ENCODE measurements at regions not wholly inside any gene's neighbourhood (a gene's known extent, or its start where the extent isn't known, plus 50 kb on each side); places are given as distances from the start of the nearest gene placed in this dataset.

GRCh38 chr3:59482684-59483083 lies 432.9 kb upstream of the CFAP20DC start (continued):
- TF ChIP-seq REST (IDR thresholded peaks at IDR 0.05; ENCODE audit: unreplicated experiment) (no peak), JUNB (IDR thresholded peaks at IDR 0.05; ENCODE audit: unreplicated experiment) (no peak), CREB1 (CRISPR knock-in tag; IDR thresholded peaks at IDR 0.05; ENCODE audit: low read depth) (no peak), STAT1 (IDR thresholded peaks at IDR 0.05; ENCODE audit: unreplicated experiment) (no peak)

- DNase-seq (ENCODE audit: low spot score) = no peak
- no peak for ATAC-seq
- no peaks in the 10 kb centered on the region for H4K20me1 ChIP-seq (replicated peaks; ENCODE audit: insufficient read depth)
- H3F3A ChIP-seq (replicated peaks; ENCODE audit: low read depth) = no peaks in the 10 kb centered on the region
- Mint-ChIP-seq H3K27me3 (ENCODE audit: insufficient read depth, low read depth, poor library complexity) (no peaks in the 10 kb centered on the region), H3K27ac (no peak overlapping the region), H3K9me3 (no peaks in the 10 kb centered on the region), H3K4me1 (peaks cover 12% of the 10 kb centered on the region), H3K4me3 (no peak overlapping the region), H3K36me3 (ENCODE audit: low read depth) (no peaks in the 10 kb centered on the region)
- no peaks in the 10 kb centered on the region for H3K36me3 ChIP-seq (ENCODE audit: insufficient read depth)
- peaks cover 6% of the 10 kb centered on the region for H3K4me1 ChIP-seq (ENCODE audit: insufficient read depth)
- H2AFZ ChIP-seq = no peak overlapping the region
- H3K4me2 ChIP-seq = no peak overlapping the region
- peaks cover 11% of the 10 kb centered on the region; the same call in 1 of the 2 replicates for H3K9me2 ChIP-seq (ENCODE audit: insufficient read depth)
- H3K27me3 ChIP-seq (ENCODE audit: insufficient read depth) = no peaks in the 10 kb centered on the region
- H3K4me3 ChIP-seq = no peak overlapping the region
- H3K27ac ChIP-seq (ENCODE audit: low read depth) = no peak overlapping the region
- no peaks in the 10 kb centered on the region for H3K79me2 ChIP-seq (replicated peaks; ENCODE audit: insufficient read depth)
- TF ChIP-seq REST (IDR thresholded peaks at IDR 0.05; ENCODE audit: unreplicated experiment) = no peak
- TF ChIP-seq ZNF114 (CRISPR knock-in tag; IDR thresholded peaks at IDR 0.05) = no peak
- TF ChIP-seq JUNB (IDR thresholded peaks at IDR 0.05; ENCODE audit: unreplicated experiment) = no peak
- no peak for TF ChIP-seq EZH2 (IDR thresholded peaks at IDR 0.05; ENCODE audit: low read depth, unreplicated experiment)
- no peak for TF ChIP-seq CTCF (conservative IDR thresholded peaks at IDR 0.05; ENCODE audit: low read depth in 2 of 2)
- no peak for TF ChIP-seq POLR2AphosphoS5 (IDR thresholded peaks at IDR 0.05; ENCODE audit: low read depth)
- TF ChIP-seq EZH2phosphoT487 (IDR thresholded peaks at IDR 0.05; ENCODE audit: unreplicated experiment) = no peak
- no peak for TF ChIP-seq NANOG (IDR thresholded peaks at IDR 0.05; ENCODE audit: borderline replicate concordance)
- TF ChIP-seq STAT1 (IDR thresholded peaks at IDR 0.05; ENCODE audit: unreplicated experiment) = no peak
- no peak for TF ChIP-seq CREB1 (CRISPR knock-in tag; IDR thresholded peaks at IDR 0.05; ENCODE audit: low read depth)
- no peak for TF ChIP-seq ETS1 (IDR thresholded peaks at IDR 0.05)
These were observed 432.1 kb upstream of the CFAP20DC start for GRCh38 chr3:59481776-59482400.
